NT2/D1 (cell line): ENCODE measurements at regions not wholly inside any gene's neighbourhood (a gene's known extent, or its start where the extent isn't known, plus 50 kb on each side); places are given as distances from the start of the nearest gene placed in this dataset.

Experiments used
- DNase-seq: peaks from one replicate; pipeline ENCODE4 v3.0.0-alpha.2; 2011; ENCODE audit warnings: low read depth, low spot score
- H3K27me3 ChIP-seq: 2 replicates; pipeline ENCODE4 v1.6.0; 2011; ENCODE audit warnings: mild to moderate bottlenecking; ENCODE audit not compliant: insufficient read length, insufficient read depth
- H3K36me3 ChIP-seq: 2 replicates; pipeline ENCODE4 v1.6.1; 2011; ENCODE audit warnings: mild to moderate bottlenecking, low read length, mixed read lengths; ENCODE audit not compliant: insufficient read depth, insufficient read length
- H3K4me1 ChIP-seq: 2 replicates; pipeline ENCODE4 v1.5.1; 2011; ENCODE audit not compliant: insufficient read depth, insufficient read length
- H3K4me3 ChIP-seq: 2 replicates; pipeline ENCODE4 v1.5.1; 2011; ENCODE audit warnings: low read depth; ENCODE audit not compliant: insufficient read length
- H3K9ac ChIP-seq: 2 replicates; pipeline ENCODE4 v1.6.0; 2011; ENCODE audit warnings: low read depth; ENCODE audit not compliant: insufficient read length
- H3K9me3 ChIP-seq: 2 replicates; pipeline ENCODE4 v1.5.1; 2011; ENCODE audit warnings: mild to moderate bottlenecking, low read length; ENCODE audit not compliant: insufficient read depth
- SUZ12 ChIP-seq: IDR thresholded peaks from 2 replicates; pipeline ENCODE4 v1.6.1; 2011; ENCODE audit not compliant: insufficient read length, insufficient read depth; ENCODE audit errors: extremely low read depth
- YY1 ChIP-seq: IDR thresholded peaks from 2 replicates; pipeline ENCODE4 v1.6.1; 2011; ENCODE audit not compliant: insufficient read length, insufficient read depth
- ZNF274 ChIP-seq: IDR thresholded peaks from 2 replicates; pipeline ENCODE4 v1.6.1; 2011; ENCODE audit warnings: mild to moderate bottlenecking, low read depth, low read length

GRCh38 chr6:164099269-164099865, 684.8 kb downstream of the QKI start:
- H3K9ac ChIP-seq = no peak overlapping the region
- H3K4me1 ChIP-seq = no peaks in the 10 kb centered on the region
- no peaks in the 10 kb centered on the region for H3K27me3 ChIP-seq
- no peaks in the 10 kb centered on the region for H3K9me3 ChIP-seq
- no peak for TF ChIP-seq SUZ12
- TF ChIP-seq YY1 = no peak
- no peak for TF ChIP-seq ZNF274
- no peaks in the 10 kb centered on the region for H3K36me3 ChIP-seq
- H3K4me3 ChIP-seq = no peak overlapping the region
- no peak for DNase-seq

GRCh38 chr6:164098857-164099267, 684.3 kb downstream of the QKI start:
- no peak for DNase-seq
- no peaks in the 10 kb centered on the region for H3K27me3 ChIP-seq

GRCh38 chr6:164097551-164098398, 683.3 kb downstream of the QKI start:
- Histone ChIP-seq H3K4me1 (no peaks in the 10 kb centered on the region), H3K9me3 (no peaks in the 10 kb centered on the region), H3K36me3 (no peaks in the 10 kb centered on the region), H3K9ac (no peak overlapping the region), H3K27me3 (no peaks in the 10 kb centered on the region), H3K4me3 (no peak overlapping the region)
- DNase-seq = no peak
- no peak for TF ChIP-seq SUZ12
- TF ChIP-seq YY1 = no peak
- TF ChIP-seq ZNF274 = no peak

More at GRCh38 chr6:164098857-164099267, 684.3 kb downstream of the QKI start:
- Histone ChIP-seq H3K4me3 (no peak overlapping the region), H3K4me1 (no peaks in the 10 kb centered on the region), H3K36me3 (no peaks in the 10 kb centered on the region), H3K9ac (no peak overlapping the region), H3K9me3 (no peaks in the 10 kb centered on the region)
- TF ChIP-seq ZNF274 (no peak), SUZ12 (no peak), YY1 (no peak)

GRCh38 chr6:164097056-164097455, 682.5 kb downstream of the QKI start:
- TF ChIP-seq SUZ12 (no peak), ZNF274 (no peak), YY1 (no peak)
- Histone ChIP-seq H3K9me3 (no peaks in the 10 kb centered on the region), H3K4me1 (no peaks in the 10 kb centered on the region), H3K27me3 (no peaks in the 10 kb centered on the region), H3K36me3 (no peaks in the 10 kb centered on the region), H3K9ac (no peak overlapping the region), H3K4me3 (no peak overlapping the region)
- DNase-seq = no peak

- TF ChIP-seq ZNF274 (no peak), SUZ12 (no peak), YY1 (no peak)
- Histone ChIP-seq H3K27me3 (no peaks in the 10 kb centered on the region), H3K4me1 (no peaks in the 10 kb centered on the region), H3K9ac (no peak overlapping the region), H3K36me3 (no peaks in the 10 kb centered on the region), H3K4me3 (no peak overlapping the region), H3K9me3 (no peaks in the 10 kb centered on the region)
- DNase-seq = no peak
These were observed 680.5 kb downstream of the QKI start for GRCh38 chr6:164095056-164095455.

GRCh38 chr6:164087870-164088269, 673.4 kb downstream of the QKI start:
- TF ChIP-seq ZNF274 (no peak), SUZ12 (no peak), YY1 (no peak)
- Histone ChIP-seq H3K9ac (no peak overlapping the region), H3K9me3 (no peaks in the 10 kb centered on the region), H3K4me3 (no peak overlapping the region), H3K27me3 (no peaks in the 10 kb centered on the region), H3K36me3 (no peaks in the 10 kb centered on the region), H3K4me1 (no peaks in the 10 kb centered on the region)
- DNase-seq = no peak

GRCh38 chr6:164087211-164087610, 672.7 kb downstream of the QKI start:
- no peaks in the 10 kb centered on the region for H3K27me3 ChIP-seq
- no peaks in the 10 kb centered on the region for H3K4me1 ChIP-seq
- TF ChIP-seq SUZ12 (no peak), YY1 (no peak), ZNF274 (no peak)
- no peaks in the 10 kb centered on the region for H3K9me3 ChIP-seq
- no peak overlapping the region for H3K4me3 ChIP-seq
- DNase-seq = no peak
- H3K36me3 ChIP-seq = no peaks in the 10 kb centered on the region
- H3K9ac ChIP-seq = no peak overlapping the region
